Iris pigment epithelial cell (primary cell): ENCODE measurements at regions not wholly inside any gene's neighbourhood (a gene's known extent, or its start where the extent isn't known, plus 50 kb on each side); places are given as distances from the start of the nearest gene placed in this dataset.
"Not testable (repeated sequence)": the region's sequence is repeated elsewhere in the genome, so short reads cannot be mapped to it uniquely, and the experiment has no call there.

Source experiments
- DNase-seq: peaks from one replicate; pipeline ENCODE4 v3.0.0-alpha.2; 2011; ENCODE audit warnings: low read depth

- no peak for DNase-seq
These were observed 213.3 kb downstream of the BMP4 start for GRCh38 chr14:53743371-53743770.

GRCh38 chr14:53742233-53742620 is 214.4 kb downstream of the BMP4 start:
- DNase-seq = no peak

- DNase-seq = no peak
These were observed 215.0 kb downstream of the BMP4 start for GRCh38 chr14:53741479-53742232.

GRCh38 chr14:53740570-53740969 is 216.1 kb downstream of the BMP4 start:
- no peak for DNase-seq

GRCh38 chr14:53735916-53736315 is 220.7 kb downstream of the BMP4 start:
- no peak for DNase-seq

DNA sequence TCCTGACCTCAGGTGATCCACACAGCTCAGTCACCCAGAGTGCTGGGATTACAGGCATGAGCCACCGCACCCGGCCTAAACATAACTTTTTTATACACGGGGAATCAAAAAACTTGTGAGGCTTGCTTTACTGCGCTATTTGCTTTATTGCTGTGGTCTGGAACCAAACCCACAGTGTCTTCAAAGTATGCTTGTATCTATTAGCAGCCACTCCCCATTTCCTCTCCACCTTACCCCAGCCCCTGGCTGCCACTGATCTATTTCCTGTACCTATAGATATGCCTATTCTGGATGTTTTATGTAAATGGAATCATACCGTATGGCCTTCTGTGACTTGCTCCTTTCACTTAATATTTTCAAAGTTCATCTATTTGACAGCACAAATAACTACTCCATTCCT is 233.4 kb downstream of the BMP4 start:
- DNase-seq = no peak

DNA sequence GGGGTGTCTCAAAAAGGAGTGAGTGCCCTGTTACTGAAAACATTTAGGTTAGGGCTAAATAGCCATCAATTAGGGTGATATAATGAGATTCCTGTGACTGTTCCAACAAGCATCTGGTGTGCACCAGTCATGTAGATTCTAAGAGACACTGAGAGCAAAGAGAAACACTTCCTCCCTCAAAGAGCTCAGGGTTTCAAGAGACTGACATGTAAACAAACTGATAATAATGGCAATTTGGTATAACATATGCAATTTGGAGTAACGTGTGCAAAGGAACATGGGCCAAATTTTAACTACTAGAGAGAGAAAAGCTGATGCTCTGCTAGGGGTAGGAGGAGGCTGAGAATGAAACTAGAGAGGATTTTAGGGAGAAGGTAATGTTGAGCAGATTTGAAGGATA is 237.1 kb downstream of the BMP4 start:
- DNase-seq = no peak

DNA sequence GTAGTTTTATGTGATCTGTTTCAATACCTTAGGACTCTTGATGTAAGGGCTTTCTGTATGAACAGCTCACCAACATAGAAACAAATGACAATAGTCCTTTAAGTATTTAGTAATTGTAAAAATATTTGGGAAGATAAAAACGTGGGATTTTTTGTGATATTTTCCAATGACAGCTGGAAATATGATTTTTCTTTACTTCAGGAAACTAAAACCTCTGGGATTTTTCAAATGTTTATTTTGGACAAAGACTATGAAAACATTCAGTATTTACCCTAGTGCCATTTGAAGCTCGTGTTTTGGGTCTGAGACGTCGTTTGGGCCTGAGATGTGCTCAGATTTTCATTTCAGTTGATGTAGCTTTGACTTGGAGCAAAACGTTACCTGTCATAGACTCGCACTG is 240.0 kb downstream of the BMP4 start:
- no peak for DNase-seq

DNA sequence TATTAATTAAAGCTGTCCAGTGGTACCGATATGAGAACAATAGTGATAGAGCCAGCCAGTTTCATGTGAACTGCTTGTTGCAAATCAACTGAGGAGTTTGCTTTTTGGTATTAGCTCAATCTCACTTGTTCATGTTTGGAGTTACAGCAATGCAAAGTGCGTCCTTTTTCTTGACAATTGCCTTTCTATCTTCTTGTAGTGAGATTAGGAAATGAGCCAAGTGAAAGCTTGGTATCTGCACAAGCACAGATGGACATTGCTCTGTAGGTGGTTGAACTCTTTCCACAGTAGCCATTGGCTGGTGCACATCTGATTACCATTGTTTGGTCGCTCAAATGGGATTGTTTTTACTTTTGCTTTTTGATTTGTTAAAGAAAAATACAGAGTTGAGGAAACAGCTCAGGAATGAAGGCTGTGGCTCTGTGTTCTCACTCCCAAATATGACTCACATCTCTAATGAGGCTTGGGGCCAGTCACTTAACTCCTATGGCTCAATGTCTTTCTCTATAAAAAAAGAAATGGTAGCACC is 241.4 kb downstream of the BMP4 start:
- DNase-seq = peak; percentile 63

DNA sequence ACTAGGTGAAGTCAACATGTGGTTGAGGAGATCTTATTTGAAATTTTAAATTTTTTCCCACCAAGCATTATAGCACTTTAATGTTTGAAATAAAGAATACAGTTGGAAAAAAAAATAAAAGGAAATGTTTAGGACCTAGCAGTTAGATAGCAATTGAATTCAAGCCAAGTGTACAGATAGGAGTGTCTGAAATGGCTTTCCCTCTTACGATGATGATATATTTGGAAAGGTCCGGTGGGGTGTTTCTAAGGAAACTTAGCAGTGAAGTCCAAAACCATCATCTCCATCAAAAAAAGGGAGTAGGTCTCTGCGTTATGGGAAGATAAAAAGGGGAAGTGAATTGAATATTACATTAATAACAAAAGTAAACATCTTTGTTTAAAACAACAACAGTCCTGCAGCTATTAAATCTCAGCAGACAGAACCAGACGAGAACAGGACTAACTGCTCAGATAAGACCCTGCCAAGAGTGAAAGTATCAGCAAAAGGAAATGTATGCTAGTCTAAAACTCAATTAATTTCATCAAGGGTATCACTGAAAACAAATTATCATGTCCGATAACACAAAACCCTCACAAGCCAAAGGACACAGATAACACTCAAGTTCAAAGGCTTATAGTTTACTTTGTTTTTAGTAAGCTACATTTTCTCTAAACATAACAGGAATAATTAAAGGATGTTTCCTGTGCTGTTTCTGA is 242.0 kb downstream of the BMP4 start:
- DNase-seq = no peak

DNA sequence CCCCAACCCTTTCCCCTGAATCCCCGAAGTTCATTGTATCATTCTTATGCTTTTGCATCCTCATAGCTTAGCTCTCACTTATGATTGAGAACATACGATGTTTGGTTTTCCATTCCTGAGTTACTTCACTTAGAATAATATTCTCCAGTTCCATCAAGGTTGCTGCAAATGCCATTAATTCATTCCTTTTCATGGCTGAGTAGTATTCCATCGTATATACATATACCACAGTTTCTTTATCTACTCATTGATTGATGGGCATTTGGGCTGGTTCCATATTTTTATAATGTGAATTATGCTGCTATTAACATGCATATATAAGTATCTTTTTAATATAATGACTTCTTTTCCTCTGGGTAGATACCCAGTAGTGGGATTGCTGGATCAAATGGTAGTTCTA is 243.7 kb downstream of the BMP4 start:
- DNase-seq = not testable (repeated sequence)

GRCh38 chr14:53711205-53711604 is 245.4 kb downstream of the BMP4 start:
- no peak for DNase-seq

DNA sequence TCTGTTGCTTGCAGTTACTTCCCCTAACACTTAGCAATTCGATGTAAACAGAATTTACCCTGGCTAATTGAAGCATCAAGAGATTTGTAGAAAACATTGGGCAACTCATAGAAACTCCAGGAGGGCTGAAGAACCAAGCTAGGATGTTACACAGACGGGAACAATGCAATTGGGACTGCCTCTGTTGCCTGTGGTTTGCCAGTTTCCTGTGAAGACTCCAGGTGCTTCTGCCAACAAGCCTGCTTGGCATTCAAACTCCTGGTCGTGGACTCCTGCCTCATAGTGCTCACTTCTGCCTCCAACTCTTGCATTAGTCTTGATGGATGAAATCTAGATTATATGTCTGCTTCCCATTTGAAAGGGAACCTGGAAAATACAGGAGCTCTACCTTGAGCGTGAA is 246.0 kb downstream of the BMP4 start:
- DNase-seq = no peak

- DNase-seq = no peak
These were observed 247.2 kb downstream of the BMP4 start for GRCh38 chr14:53709381-53709780.

GRCh38 chr14:53703457-53703856 is 253.2 kb downstream of the BMP4 start:
- no peak for DNase-seq

GRCh38 chr14:53701108-53701875 is 255.3 kb downstream of the BMP4 start:
- DNase-seq = no peak

DNA sequence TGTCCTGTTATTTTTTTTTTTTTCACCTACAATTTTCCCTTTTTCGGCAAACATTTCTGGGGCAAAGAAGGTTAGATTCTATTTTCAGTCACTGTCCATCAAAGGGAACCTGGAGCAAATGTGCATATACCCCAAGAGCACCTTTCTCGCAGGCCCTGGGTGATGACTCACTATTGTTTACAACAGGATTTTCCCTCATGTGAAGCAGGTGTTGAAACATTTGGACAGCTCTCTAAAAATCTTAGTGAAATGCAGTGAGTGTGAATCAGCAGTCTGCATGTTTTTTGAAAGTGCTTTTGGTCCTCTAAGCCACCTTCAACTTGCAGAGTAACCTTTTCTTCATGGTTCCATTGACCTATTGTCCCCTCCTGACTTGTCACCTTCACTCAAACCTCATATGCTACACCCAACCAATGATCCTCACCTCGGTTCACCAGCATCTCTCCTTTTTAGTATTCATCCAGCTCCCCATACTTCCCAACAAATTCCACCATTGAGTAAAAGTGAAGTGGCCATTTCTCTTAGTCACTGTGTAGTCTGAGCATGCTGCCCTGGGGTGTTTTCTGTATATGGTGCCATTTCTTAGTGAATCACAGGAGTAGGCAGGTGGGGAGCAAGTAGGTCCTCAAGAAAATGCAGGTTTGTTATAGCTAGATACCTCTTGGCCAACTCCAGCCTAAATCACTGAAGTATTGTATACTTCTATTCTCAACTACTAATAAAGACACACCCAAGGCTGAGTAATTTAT is 260.2 kb downstream of the BMP4 start:
- peak; percentile 12 for DNase-seq

DNA sequence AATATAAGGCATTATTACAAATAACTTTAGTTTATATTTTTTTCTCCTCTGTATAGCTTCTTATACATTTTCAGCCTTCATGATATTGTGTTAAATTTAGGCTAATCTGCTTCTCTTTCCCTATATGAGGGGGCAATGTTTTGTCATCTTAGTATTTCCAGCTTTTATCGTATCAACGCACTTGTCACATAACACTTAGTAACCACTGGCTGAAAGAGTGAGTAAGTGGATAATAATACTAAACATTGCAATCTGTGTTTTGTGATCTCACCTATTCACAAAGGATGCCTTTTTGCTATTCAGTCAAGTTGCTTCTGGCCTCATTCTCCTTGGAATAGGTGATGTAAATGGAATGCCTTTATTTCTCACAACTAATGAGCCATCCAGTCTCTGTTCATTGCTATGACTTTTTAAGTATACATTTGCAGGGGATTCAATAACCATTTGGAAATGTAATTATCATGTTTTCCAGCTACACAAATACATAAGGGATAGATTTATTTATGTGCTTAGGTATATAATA is 260.9 kb downstream of the BMP4 start:
- no peak for DNase-seq

- DNase-seq = no peak
These were observed 263.7 kb downstream of the BMP4 start for GRCh38 chr14:53692885-53693284.

- DNase-seq = no peak
These were observed 264.2 kb downstream of the BMP4 start for GRCh38 chr14:53692451-53692850.

DNA sequence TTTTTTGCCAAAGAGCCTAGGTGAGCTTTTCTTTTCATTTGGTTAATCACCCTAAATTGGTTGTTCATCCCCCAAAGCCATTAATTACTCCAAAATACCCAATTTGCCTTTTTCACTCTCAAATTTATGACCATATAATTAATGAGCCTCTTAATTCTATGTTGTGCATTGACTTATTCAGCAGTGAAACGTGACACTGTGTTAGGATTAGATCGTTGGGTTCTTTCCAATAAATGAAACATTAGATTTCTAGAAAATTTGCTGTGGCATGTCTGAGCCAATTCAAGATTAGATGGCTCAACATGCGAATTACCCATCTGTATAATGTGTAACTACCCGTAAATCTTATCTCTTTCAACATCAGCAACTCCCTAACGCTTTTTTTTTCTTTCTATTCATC is 273.4 kb downstream of the BMP4 start:
- DNase-seq = peak; percentile 1

- DNase-seq = no peak
These were observed 284.1 kb downstream of the BMP4 start for GRCh38 chr14:53672526-53672925.
